OCI-LY7 (cell line): ENCODE measurements at regions not wholly inside any gene's neighbourhood (a gene's known extent, or its start where the extent isn't known, plus 50 kb on each side); places are given as distances from the start of the nearest gene placed in this dataset.

Experiments
- EZH2phosphoT487 ChIP-seq: fragments of 200-600 bp; sonication (generic); IDR thresholded peaks from 2 replicates; pipeline ENCODE4 v1.6.1; 2018; ENCODE audit warnings: low read depth, borderline replicate concordance, mild to moderate bottlenecking, mixed run types, antibody characterized with exemption, low read length, moderate library complexity, mixed read lengths
- TF ChIP-seq, protein P1 (sequence below): fragments of 200-600 bp; sonication (generic); conservative IDR thresholded peaks from 2 replicates; pipeline ENCODE4 v1.5.1; 2014; ENCODE audit warnings: mild to moderate bottlenecking, antibody characterized with exemption, low read length, moderate library complexity, mixed read lengths

DNA sequence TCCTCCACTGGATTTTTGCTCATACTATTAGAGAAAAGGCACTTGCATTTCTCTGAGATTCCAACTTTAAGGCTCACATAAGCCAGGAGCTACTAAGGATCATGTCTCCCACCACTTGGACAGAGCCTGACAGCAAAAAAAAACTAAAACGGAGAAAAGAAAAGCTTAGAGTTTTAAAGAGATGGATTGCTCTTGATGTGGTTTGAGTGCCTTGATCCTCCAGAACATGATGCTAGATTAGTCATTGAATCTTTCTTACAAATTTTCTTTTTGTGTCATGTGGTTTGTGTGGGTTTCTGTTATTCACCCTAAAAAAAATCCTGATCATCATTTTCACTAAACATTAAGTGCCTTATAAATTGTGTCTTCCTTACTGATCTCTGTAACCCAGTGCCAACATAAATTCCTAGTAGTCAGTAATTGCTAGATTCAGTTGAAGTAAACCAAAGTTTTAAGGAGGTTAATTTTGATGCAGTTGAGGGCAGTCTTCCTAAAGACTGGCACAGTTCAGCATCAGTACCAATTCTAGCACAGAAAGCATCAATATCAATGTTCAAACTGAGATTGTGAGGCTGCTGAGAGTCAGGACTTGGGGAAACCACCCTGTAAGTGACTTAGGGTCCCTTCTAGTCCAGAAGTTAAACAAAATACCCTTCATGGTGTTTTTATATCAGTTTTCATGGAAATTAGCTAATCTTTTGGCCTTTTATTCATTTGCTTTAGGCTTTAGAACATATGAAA lies 206.3 kb downstream of the RAD51AP2 start:
- TF ChIP-seq, protein P1, sequence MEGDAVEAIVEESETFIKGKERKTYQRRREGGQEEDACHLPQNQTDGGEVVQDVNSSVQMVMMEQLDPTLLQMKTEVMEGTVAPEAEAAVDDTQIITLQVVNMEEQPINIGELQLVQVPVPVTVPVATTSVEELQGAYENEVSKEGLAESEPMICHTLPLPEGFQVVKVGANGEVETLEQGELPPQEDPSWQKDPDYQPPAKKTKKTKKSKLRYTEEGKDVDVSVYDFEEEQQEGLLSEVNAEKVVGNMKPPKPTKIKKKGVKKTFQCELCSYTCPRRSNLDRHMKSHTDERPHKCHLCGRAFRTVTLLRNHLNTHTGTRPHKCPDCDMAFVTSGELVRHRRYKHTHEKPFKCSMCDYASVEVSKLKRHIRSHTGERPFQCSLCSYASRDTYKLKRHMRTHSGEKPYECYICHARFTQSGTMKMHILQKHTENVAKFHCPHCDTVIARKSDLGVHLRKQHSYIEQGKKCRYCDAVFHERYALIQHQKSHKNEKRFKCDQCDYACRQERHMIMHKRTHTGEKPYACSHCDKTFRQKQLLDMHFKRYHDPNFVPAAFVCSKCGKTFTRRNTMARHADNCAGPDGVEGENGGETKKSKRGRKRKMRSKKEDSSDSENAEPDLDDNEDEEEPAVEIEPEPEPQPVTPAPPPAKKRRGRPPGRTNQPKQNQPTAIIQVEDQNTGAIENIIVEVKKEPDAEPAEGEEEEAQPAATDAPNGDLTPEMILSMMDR = no peak
- no peak for TF ChIP-seq EZH2phosphoT487
